KBM-7 (cell line): ENCODE measurements at regions not wholly inside any gene's neighbourhood (a gene's known extent, or its start where the extent isn't known, plus 50 kb on each side); places are given as distances from the start of the nearest gene placed in this dataset.
"Not testable (repeated sequence)": the region's sequence is repeated elsewhere in the genome, so short reads cannot be mapped to it uniquely, and the experiment has no call there.

Experiments
- DNase-seq: peaks from one replicate; pipeline ENCODE4 v3.0.0-alpha.2; 2015
- in situ Hi-C: fragments of 300-500 bp; cut with MboI; formaldehyde crosslinking; loops from 2 replicates; pipeline ENCODE4 v1.14.3; 2020; ENCODE audit warnings: low sequenced_read_pairs, low pct_unique_long_range_greater_than_20kb, mixed read lengths

DNA sequence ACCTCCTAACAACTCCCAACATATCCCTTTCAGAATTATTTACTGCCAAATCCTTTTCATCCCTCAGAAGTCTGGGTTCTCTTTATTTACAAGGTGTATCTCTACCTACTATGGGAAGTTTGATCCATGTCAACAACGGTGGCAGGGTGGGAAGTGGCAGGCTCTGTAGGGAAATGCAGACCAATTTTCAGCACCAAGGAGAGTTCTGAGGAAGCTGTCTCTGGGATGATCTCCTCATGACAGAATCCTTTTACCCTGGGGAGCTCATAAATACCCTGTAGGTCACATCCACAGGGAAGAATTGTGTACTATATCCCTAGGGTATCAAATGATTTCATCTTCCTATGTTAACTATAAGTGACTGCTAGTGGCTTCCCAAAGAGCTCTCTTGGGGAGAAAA, 107.8 kb upstream of the NEK6 start:
- in situ Hi-C loops, result no loop called here
- DNase-seq, result peak; percentile 19

DNA sequence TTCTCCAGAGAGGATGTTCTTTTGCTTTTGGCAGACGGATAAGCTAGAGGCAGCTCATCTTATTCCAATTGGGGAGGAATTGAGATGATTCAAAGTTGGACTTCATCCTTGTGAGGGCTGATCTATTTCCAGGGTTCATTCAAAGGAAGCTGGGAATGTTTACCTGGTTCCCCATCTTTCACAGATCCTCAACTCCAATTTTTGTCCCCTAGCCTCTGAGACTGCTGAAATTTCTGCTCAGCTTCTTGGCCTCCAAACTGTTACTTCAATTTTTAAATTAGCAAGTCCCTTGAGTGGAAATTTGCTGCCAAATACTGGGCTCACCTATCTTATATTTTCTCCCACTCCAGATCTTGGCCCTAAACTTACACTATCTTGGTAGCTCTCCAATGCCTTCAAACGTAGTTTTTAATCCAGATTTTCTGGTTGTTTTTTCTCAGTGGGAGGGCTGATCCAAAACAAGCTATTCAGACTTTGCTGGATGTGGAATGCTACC, 93.9 kb upstream of the NEK6 start:
- no peak for DNase-seq
- in situ Hi-C loops, result no loop called here

DNA sequence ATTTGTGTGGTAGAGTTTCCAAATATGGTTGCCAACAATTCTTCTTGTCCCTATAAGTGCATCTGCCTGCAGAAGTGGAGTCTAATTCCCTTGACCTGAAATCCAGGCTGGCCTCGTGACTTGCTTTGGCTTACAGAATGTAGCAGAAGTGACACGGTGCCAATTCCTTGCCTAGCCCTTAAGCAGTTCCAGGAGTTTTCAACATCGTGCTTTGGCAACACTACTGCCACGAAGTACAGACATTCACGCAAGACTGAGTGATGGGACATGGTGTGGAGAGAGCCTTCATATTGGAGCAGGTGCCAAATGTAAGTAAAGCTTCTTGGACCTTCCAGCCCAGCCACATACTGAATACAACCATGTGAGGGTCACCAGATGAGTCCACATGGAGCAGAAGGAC, 92.9 kb upstream of the NEK6 start:
- in situ Hi-C loops, result no loop called here

DNA sequence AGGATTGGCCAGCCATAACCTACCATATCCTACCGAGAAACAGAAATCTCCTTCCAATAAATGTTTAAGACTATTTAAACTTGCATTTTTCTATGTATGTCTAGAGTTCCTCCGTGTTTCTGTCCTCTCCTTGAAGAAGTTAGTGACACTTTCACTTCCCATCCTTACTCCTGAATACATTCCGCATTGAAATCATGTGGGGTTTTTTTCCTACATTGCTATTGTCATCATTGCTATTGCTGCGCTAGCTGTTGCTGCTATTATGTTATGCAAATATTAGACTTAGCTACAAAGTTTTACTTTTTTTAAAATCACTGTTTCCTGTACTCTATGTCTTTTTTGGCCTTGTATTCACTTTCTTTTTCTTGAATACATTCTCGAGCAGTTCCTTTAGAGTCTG, 83.3 kb upstream of the NEK6 start:
- in situ Hi-C loops, result no loop called here
- DNase-seq, result no peak

More for the DNA sequence above, 92.9 kb upstream of the NEK6 start:
- DNase-seq, result no peak

DNA sequence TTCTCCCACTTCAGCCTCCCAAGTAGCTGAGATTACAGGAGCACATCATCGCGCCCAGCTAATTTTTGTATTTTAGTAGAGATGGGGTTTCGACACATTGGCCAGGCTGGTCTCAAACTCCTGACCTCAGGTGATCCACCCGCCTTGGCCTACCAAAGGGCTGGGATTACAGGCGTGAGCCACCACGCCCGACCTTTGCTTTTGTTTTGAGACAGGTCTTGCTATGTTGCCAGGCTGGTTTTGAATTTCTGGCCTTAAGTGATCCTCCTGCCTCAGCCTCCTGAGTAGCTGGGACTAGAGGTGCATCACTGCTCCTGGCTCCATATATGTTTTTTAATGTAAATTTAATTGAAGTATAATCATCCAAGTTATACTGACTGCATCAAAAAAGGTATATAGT, 80.2 kb upstream of the NEK6 start:
- in situ Hi-C loops, DNase-seq: not testable (repeated sequence)

DNA sequence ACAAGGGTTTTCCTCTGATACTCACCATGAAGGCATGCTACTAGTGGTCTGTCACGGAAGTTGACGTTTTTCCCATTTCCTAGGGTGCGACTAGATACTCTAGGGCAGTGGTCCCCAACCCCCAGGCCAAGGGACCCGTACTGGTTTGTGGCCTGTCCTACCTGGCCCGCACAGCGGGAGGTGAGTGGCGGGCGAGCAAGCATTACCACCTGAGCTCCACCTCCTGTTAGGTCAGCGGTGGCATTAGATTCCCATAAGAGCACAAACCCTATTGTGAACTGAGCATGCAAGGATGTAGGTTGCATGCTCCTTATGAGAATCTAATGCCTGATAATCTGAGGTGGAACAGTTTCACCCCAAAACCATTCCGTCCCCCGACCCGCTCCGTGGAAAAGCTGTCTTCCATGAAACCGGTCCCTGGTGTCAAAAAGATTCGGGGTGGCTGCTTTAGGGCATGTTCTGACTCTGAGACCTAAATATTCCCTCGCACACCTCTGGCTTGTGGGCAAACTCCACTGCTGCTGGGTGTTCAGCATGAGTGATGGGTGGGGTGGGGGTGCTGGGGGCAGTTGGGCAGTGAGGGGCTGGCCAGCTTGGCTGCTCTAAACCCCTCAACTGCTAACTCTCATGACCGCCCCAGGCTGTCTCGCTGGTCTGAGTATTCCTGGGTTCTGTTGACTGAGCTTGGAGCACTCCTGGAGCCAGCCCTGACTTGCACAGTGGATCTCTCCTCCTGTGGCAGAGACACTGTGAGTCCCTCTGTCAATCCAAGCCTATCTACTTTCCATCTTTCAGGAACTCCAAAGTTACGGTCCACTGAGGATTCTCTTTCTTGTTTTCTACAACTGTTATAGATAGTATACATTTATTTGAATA, 78.3 kb upstream of the NEK6 start:
- in situ Hi-C loops, result no loop called here
- no peak for DNase-seq

DNA sequence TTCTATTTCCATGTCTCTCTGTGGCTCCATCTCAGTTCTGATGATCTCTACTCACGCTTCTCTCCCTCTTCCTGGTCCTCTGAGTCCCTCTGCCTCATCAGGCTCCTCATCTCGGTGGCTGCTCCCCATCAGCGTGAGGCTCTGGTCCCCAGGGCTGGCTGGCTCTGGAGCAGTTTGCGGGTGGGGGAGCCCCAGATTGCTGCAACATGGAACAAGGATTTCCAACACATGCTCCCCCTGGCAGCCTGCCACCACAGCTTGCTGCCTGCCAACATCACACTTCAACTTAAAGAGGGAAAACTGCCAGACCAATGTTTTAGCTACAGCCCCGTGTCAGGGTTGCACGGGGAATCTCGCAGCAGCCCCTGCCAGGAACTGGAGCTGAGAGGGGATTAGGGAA, 77.2 kb upstream of the NEK6 start:
- DNase-seq, result no peak
- in situ Hi-C loops, result no loop called here

DNA sequence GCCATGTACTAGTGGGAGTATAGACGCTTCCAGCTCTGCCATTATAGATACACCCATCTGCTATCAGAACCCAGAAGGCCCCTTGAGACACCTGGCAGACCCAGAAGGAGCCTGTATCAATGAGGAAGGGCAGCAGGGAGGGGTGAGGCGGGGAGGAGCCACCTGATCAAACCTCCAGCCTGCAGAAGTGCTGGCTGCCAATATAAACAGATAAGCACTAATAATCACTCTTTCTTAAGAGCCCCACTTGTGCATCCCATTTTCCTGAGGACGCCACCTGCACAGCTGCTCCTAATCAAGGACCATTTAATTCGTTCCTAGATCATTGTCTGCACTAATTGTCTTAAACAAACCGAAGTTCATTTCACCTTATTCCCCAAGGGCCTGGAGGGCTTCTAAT, 75.0 kb upstream of the NEK6 start:
- in situ Hi-C loops, result no loop called here
- no peak for DNase-seq

DNA sequence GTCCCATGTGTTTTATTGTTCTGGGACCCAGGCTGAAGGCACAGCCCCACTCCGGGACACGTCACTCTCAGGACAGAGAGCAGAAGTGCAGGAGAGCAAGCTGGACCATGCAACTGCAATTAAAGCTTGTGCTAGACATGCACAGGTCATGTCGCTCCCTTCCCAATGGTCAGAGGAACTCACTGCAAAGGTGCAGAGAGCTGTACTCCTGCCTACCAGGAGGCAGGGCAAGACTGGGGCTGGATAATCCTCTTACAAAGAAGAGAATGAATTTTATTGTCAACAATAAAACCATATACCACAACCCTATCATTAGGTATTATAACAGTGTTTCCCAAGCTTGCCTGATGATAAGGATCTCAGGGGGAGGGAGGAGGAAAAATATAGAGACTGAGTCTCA, 74.0 kb upstream of the NEK6 start:
- in situ Hi-C loops, result no loop called here
- DNase-seq, result no peak

DNA sequence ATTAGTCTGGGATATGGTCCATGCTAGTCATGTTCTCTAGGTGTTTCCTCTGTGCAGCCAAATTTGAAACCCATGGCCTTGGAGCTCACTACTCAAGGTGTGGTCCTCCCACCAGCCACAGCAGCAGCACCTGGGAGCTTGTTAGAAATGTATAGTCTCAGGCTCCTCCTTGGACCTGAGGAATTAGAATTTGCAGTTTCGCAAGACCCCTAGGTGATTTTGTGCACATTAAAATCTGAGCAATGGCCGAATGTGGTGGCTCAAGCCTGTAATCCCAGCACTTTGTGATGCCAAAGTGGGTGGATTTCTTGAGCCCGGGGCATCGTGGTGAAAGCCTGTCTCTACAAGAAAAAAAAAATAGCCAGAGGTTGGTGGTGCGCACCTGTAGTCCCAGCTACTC, 72.3 kb upstream of the NEK6 start:
- no peak for DNase-seq
- in situ Hi-C loops, result no loop called here

DNA sequence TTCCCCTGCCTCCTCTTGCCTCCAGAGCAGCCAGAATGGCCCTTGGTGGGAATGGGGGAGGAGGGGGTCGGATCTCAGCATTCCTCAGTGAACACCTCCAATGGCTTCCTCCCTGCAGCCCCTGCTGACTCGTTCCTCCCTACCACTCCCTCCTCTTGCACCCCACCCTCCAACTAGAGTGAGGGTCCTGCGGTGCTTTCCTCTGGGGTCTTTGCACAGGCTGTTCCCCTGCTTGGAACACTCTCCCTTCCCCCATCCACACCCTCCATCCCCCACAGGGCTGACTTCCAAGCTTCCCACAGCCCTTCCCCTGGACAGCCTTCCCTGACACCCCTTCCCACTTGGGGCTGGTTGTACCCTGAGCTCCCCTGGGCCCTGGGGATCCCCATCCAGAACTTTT, 70.4 kb upstream of the NEK6 start:
- DNase-seq, result no peak
- in situ Hi-C loops, result no loop called here

DNA sequence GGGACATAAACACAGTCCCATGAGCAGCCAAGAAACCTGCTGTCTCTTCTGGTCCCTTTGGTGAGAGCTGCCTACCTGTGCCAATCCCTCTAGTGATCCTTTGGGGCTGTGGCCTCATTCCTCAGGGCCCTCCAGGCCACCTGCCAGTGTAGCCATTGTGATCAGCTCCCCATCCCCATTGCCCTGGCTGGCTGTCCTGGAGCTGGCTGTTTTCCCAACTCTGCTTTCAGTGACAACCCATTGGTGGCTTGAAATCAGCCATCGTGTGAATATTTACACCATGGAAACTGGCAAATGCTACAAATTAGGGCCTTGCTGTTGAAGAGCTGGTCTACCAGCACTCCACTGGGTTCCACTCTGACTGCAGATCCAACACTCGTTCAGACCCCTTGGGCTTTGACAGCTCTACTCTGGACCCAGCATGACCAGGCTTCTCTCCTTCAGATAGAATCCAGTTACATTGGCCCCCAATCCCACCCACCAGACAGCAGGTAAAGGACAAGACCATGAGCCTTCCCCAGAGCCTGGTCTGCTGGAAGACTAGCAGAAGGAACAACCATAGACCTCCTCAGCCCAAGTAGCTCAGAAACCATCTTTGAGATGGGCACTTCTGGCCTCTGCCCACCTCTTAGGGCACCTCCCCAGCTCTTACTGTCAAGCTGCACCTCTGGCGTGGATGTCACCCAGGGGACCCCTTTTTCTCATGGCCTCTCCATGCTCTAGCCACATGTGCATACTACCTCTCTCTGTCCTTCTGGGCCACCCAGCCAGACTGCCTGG, 69.2 kb upstream of the NEK6 start:
- DNase-seq, result no peak
- in situ Hi-C loops, result no loop called here

DNA sequence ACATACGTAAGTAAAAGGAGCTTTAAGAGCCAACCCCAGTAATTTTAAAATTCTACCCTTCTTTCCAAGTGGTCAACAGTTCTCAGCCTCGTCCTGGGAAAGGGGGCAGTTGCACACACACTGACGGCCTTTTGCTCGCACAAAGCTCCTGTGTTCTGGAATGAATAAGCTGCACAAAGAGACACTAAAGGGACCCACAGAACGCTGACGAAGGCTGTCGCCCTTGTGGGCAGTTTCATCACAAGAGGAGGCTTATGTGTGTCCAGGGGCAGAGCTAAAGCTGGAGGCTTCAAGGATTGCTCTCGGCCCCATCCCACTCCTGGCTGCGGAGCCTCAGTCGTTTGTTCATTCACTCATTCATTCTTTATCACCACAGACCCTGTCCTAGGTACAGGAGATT, 67.0 kb upstream of the NEK6 start:
- DNase-seq, result no peak
- in situ Hi-C loops, result no loop called here

DNA sequence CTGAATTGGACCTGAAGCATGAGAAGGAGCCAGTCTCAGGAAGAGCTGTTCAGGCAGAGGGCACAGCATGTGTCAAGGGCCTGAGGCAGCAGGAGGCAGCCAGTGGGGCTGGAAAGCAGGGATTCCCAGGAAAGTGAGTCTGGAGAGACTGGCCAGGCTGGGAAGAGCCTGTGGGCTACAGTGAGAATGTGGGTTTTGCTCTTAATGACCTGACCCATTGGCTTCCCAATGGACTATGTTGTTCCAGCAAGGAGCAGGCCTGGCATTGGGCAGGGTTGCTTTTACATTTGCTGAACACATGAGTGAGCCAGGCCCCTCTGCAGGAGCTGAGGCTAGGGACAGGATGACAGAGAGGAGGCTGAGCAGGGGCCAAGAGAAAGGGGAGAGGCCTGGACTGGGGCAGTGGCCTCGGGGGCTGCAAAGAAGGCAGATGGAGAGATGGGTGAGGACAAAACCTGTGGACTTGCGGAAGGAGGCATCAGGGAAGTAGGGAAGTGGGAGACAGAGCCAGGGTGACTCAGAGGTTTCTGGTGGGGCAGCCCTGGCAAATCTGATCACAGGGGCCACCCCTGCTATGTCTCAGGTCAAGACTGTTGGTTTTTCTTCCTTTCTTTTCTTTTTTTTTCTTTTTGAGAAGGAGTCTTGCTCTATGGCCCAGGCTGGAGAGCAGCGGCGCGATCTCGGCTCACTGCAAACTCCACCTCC, 65.9 kb upstream of the NEK6 start:
- in situ Hi-C loops, result no loop called here
- DNase-seq, result no peak

DNA sequence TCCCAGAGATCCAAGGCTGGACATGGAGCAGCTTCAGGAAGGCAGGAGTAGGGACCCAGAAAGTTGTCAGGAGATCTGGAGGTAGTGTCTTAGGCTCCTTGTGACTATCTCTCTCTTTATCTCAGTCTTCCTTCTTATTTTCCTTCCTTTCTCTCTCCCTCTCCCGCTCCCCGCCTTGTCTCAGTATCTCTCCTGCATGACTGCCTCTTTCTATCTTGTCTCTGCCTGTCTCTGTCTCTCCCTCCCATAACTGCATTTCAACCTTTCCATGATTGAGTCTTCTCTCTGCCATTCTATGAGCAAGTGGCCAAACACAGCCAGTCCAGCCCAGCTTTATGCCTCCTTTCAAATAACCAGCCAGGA, 61.0 kb upstream of the NEK6 start:
- DNase-seq, result no peak
- in situ Hi-C loops, result no loop called here

DNA sequence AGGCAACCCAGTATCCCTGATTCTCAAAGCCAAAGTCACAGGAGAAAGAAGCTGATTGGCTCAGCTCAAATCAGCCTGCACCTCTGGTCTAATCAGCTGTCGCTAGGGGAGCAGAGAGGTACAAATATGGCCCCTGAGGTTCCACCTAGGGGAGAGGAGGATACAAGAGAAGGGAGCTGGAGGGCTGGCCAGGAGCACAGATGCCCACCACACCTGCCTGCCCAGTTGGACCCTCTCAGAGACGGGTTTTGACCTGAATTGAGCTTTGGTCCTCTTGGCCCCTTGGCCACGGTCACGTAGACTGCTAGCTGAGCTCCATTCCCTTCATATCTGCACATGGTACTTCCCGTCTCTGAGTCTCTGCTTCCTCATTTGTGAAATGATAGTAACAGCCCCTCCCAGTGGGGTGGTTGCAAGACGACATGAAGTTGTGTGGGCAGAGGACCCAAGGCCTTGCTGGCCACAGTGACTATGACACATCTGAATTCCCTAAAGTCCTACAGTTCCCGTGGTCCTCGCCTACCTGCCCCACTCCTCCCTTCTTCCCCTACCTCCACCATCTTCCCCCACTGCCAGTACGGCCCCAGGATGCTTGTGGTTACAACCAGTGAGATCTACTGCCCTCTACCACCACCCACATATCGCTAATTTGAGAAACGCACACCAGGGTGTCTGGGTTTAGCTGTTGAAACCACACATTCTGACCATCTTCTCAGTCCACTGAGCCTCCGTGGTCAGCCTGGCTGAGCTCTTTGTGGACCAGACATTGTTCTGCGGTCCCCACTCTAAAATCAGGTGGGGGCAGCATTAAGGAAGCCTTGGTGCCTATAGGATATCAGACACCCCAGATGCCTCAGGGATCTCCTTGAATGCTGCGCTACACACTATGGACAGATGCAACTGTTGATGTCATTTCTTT, 60.3 kb upstream of the NEK6 start:
- peak; percentile 88 for DNase-seq
- in situ Hi-C loops, result no loop called here

DNA sequence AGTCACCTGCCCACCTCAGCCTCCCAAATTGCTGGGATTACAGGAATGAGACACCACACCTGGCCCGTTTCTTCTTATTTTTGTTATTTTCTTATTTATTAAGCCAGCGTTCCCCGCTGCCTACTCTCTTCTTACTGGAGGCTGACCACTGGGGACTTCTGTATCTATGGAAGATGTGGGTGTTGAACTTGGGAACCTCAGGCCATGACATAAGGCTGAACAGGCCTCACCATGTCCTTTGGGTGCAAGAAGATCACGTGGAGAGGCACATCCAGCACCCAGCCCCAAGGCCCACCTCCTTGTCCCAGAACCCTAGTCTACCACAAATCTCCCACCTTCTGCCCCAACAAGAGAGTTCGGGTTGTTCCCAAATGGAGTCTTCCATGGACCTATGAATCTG, 59.4 kb upstream of the NEK6 start:
- in situ Hi-C loops, result no loop called here
- no peak for DNase-seq

DNA sequence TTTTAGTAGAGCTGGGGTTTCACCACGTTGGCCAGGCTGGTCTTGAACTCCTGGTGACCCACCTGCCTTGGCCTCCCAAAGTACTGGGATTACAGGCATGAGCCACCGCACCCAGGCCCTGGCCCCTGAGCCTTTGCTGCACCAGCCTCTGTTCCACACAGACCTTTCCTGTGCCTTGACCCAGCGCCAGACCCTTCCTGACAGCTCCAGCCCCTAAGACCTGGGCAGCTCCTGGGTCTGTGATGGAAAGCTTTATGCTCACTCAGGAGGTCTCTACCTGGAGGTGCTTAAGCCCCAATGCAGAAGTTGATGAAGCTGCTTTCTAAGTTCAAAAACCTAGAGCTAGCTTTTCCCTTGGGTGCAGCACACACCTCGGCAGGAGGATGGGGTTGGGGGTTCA, 58.8 kb upstream of the NEK6 start:
- in situ Hi-C loops, result no loop called here
- no peak for DNase-seq

DNA sequence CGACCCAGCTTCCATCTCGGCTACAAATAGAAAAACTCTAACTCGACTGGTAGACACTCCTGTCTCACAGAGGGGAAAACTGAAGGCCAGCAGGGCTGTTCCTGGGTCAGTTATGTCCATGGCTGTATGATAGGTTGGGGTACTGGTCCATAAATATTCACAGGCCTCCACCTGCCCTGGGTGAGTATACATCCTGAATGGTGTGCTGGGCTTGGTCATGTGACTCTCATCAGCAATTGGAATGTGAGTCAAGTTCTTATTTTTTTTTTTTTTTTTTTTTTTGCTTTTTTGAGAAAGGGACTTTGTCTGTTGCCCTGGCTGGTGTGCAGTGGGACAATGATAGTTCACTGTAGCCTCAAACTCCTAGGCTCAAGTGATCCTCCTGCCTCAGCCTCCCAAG, 58.3 kb upstream of the NEK6 start:
- no peak for DNase-seq
- in situ Hi-C loops, result no loop called here
